GM12878 (cell line): ENCODE measurements at regions not wholly inside any gene's neighbourhood (a gene's known extent, or its start where the extent isn't known, plus 50 kb on each side); places are given as distances from the start of the nearest gene placed in this dataset.

Experiments used
- ATAC-seq: fragments of 200-7000 bp; cut with Tn5 transposase; 3 replicates; pipeline ENCODE4 v1.9.1; 2020; ENCODE audit warnings: mild to moderate bottlenecking, moderate library complexity
- BruUV-seq: library from RNA; stranded (reverse); fragments of 400-500 nt; replicated peaks from 2 replicates; lab custom pipeline; 2021; lab: Mats Ljungman, UMichigan
- CTCF ChIA-PET: fragments of 300-600 bp; sonication (Branson Sonifier 250); formaldehyde crosslinking; extraction: SDS; loops from one replicate; lab custom pipeline; 2021; ENCODE audit warnings: inconsistent platforms; lab: Yijun Ruan, JAX
- POLR2A ChIA-PET: fragments of 350-600 bp; formaldehyde crosslinking; extraction: SDS; loops from one replicate; lab custom pipeline; 2021; ENCODE audit warnings: inconsistent platforms; lab: Charles Lee
- RAD21 ChIA-PET: fragments of 300-600 bp; sonication (Branson Sonifier 250); formaldehyde crosslinking; loops from one replicate; lab custom pipeline; 2023; ENCODE audit warnings: antibody characterized with exemption; ENCODE audit not compliant: unreplicated experiment; lab: Charles Lee
- SMC1A ChIA-PET: fragments of 300-600 bp; sonication (Branson Sonifier 250); formaldehyde crosslinking; loops from one replicate; lab custom pipeline; 2023; ENCODE audit not compliant: unreplicated experiment, uncharacterized antibody; lab: Charles Lee
- DNase-seq: peaks from one replicate; pipeline ENCODE4 v3.0.0-alpha.2; 2011; ENCODE audit warnings: low read depth, low spot score
- FAIRE-seq: peaks from 3 replicates; lab custom pipeline; 2011; peaks lifted over from hg19 to GRCh38; lab: Jason Lieb, UNC
- H2AFZ ChIP-seq: 2 replicates; pipeline ENCODE4 v1.6.0; 2011; ENCODE audit warnings: low read depth, low read length, control low read depth; ENCODE audit not compliant: control insufficient read depth
- H3K27ac ChIP-seq: 2 replicates; pipeline ENCODE4 v1.5.1; 2011; ENCODE audit warnings: control low read depth; ENCODE audit not compliant: control insufficient read depth, insufficient read depth
- H3K27me3 ChIP-seq, 2 experiments: replicated peaks in 1 of 2; 2 replicates each; pipeline versions ENCODE4 v1.6.0 to v1.6.1; 2011; ENCODE audit warnings: low read length in 1 of 2; ENCODE audit not compliant: control insufficient read depth in 2 of 2, insufficient read depth in 2 of 2
- H3K36me3 ChIP-seq, 2 experiments: 2 replicates each; pipeline ENCODE4 v1.5.1; 2011; ENCODE audit warnings: low read length in 1 of 2; ENCODE audit not compliant: control insufficient read depth in 2 of 2, insufficient read depth in 2 of 2
- H3K4me1 ChIP-seq: 2 replicates; pipeline ENCODE4 v1.6.1; 2011; ENCODE audit warnings: mild to moderate bottlenecking, low read length, moderate library complexity, mixed read lengths; ENCODE audit not compliant: control insufficient read depth, insufficient read depth
- H3K4me2 ChIP-seq: 2 replicates; pipeline ENCODE4 v1.6.0; 2011; ENCODE audit warnings: control low read depth; ENCODE audit not compliant: control insufficient read depth, insufficient read depth
- H3K4me3 ChIP-seq: fragments of 200-600 bp; sonication (generic); 2 replicates; pipeline ENCODE4 v1.5.1; 2016
- H3K79me2 ChIP-seq: 2 replicates; pipeline ENCODE4 v1.6.0; 2011; ENCODE audit warnings: low read length; ENCODE audit not compliant: control insufficient read depth, insufficient read depth
- H3K9ac ChIP-seq: 2 replicates; pipeline ENCODE4 v1.8.0; 2011; ENCODE audit warnings: low read length, control low read depth, mixed read lengths; ENCODE audit not compliant: control insufficient read depth, insufficient read depth
- H3K9me3 ChIP-seq: replicated peaks from 3 replicates; pipeline ENCODE4 v1.5.1; 2011; ENCODE audit warnings: mild to moderate bottlenecking, low read length; ENCODE audit not compliant: control insufficient read depth, insufficient read depth
- H4K20me1 ChIP-seq: 2 replicates; pipeline ENCODE4 v1.6.0; 2011; ENCODE audit not compliant: control insufficient read depth, insufficient read depth
- BRCA1 ChIP-seq: IDR thresholded peaks from 2 replicates; pipeline ENCODE4 v1.6.1; 2011; ENCODE audit warnings: low read depth, low read length, improper control_type of control experiment
- HCFC1 ChIP-seq: fragments of 150-350 bp; IDR thresholded peaks from 2 replicates; pipeline ENCODE4 v1.6.1; 2014; ENCODE audit warnings: low read length
- HDAC6 ChIP-seq: fragments of 200-600 bp; sonication (generic); IDR thresholded peaks from one replicate; pipeline ENCODE4 v1.8.0; 2017; ENCODE audit warnings: antibody characterized with exemption; ENCODE audit not compliant: unreplicated experiment
- IRF4 ChIP-seq: IDR thresholded peaks from 2 replicates; pipeline ENCODE4 v1.6.1; 2011; ENCODE audit warnings: low read depth, low read length
- KAT2A ChIP-seq: conservative IDR thresholded peaks from 2 replicates; pipeline ENCODE4 v1.6.1; 2011; ENCODE audit warnings: low read depth, low read length; ENCODE audit not compliant: control insufficient read depth
- MEF2A ChIP-seq: IDR thresholded peaks from 2 replicates; pipeline ENCODE4 v1.6.1; 2011; ENCODE audit warnings: low read depth, mild to moderate bottlenecking, low read length, moderate library complexity; ENCODE audit not compliant: insufficient read depth
- PML ChIP-seq: IDR thresholded peaks from 2 replicates; pipeline ENCODE4 v1.6.1; 2012; ENCODE audit warnings: low read length, inconsistent platforms
- SMARCA5 ChIP-seq: fragments of 450-650 bp; IDR thresholded peaks from 2 replicates; pipeline ENCODE4 v1.6.1; 2017; ENCODE audit warnings: mild to moderate bottlenecking
- SREBF2 ChIP-seq: IDR thresholded peaks from 2 replicates; pipeline ENCODE4 v1.6.1; 2012; ENCODE audit warnings: mild to moderate bottlenecking, low read length
- STAT3 ChIP-seq: IDR thresholded peaks from 2 replicates; pipeline ENCODE4 v1.6.1; 2011; ENCODE audit warnings: low read depth, low read length, improper control_type of control experiment
- ZBED1 ChIP-seq: IDR thresholded peaks from 2 replicates; pipeline ENCODE4 v1.6.1; 2016; ENCODE audit warnings: borderline replicate concordance
- ZNF274 ChIP-seq: IDR thresholded peaks from one replicate; pipeline ENCODE4 v1.8.0; 2011; ENCODE audit not compliant: insufficient read length, insufficient read depth
- WGBS: methylation state at CpG from one replicate; pipeline ENCODE4 v1.1.6; 2016; ENCODE audit warnings: low lambda C conversion rate; ENCODE audit not compliant: insufficient replicate concordance, insufficient coverage; ENCODE audit errors: missing lambda C conversion rate; 5-methylcytosine and 5-hydroxymethylcytosine counted together
- in situ Hi-C: fragments of 300-500 bp; cut with MboI; formaldehyde crosslinking; loops from 9 replicates; pipeline ENCODE4 v1.14.3; 2018; ENCODE audit warnings: mixed read lengths
- intact Hi-C: fragments of 100-400 bp; cut with micrococcal nuclease; formaldehyde crosslinking; loops from one replicate; pipeline ENCODE4 v1.14.2; 2022; ENCODE audit not compliant: unreplicated experiment
- TF ChIP-seq, protein P1 (sequence below): fragments of 450-650 bp; conservative IDR thresholded peaks from 2 replicates; pipeline ENCODE4 v1.6.1; 2017; ENCODE audit warnings: mild to moderate bottlenecking, moderate library complexity
- TF ChIP-seq, protein P2 (sequence below): IDR thresholded peaks from 2 replicates; pipeline ENCODE4 v1.6.1; 2012; ENCODE audit warnings: low read depth, low read length, improper control_type of control experiment

DNA sequence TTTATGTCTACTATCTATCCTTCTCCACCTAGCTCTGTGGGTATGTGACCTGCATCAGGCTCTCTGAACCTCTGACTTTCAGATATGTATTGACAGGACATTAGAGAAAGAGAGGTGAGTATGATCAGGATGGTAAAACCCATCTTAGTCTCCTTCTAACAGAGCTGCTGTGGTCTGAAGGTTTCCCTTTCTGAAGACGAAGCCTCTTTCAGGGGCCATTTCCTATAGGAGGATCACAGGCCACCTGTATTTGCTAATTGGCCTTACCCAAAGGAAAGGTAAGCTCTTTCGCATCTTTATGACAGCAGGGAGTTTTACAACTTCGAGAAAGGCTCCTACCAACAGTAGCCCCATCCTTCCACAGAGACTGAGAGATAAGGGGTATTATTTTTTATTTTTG is 442.9 kb downstream of the KCNJ3 start:
- ChIA-PET SMC1A (interaction anchor here (0.6 to 1.3 kb wide), 8 partner anchors 15 to 628 kb away, joined by 3 to 4 read pairs (median 3); no protein-coding TSS in a partner anchor), POLR2A (no interaction called here)
- in situ Hi-C loops (no loop called here), intact Hi-C loops (no loop called here)
- H3K4me1 ChIP-seq: peaks cover 26% of the 10 kb centered on the region
- H3K9ac ChIP-seq: no peak overlapping the region
- no peaks in the 10 kb centered on the region for H3K36me3 ChIP-seq
- WGBS: 30% methylated on average over 3 of the region's 3 CpGs
- FAIRE-seq: no peak
- 0 out of 2 replicates have a peak overlapping the region, but pooled peaks have one; percentile 15 for H3K4me2 ChIP-seq
- no peaks in the 10 kb centered on the region for H4K20me1 ChIP-seq
- H3K9me3 ChIP-seq: no peaks in the 10 kb centered on the region; the same call in 2 of the 3 replicates
- H3K4me3 ChIP-seq: no peak overlapping the region
- no peaks in the 10 kb centered on the region for H3K27me3 ChIP-seq
- no peak for ATAC-seq
- peak overlapping the region; percentile 13; the same call in 1 of the 2 replicates for H2AFZ ChIP-seq
- no TSS peak for BruUV-seq
- H3K27ac ChIP-seq: no peak overlapping the region
- no peak for DNase-seq
- no peak for TF ChIP-seq SMARCA5
- TF ChIP-seq, protein P1, sequence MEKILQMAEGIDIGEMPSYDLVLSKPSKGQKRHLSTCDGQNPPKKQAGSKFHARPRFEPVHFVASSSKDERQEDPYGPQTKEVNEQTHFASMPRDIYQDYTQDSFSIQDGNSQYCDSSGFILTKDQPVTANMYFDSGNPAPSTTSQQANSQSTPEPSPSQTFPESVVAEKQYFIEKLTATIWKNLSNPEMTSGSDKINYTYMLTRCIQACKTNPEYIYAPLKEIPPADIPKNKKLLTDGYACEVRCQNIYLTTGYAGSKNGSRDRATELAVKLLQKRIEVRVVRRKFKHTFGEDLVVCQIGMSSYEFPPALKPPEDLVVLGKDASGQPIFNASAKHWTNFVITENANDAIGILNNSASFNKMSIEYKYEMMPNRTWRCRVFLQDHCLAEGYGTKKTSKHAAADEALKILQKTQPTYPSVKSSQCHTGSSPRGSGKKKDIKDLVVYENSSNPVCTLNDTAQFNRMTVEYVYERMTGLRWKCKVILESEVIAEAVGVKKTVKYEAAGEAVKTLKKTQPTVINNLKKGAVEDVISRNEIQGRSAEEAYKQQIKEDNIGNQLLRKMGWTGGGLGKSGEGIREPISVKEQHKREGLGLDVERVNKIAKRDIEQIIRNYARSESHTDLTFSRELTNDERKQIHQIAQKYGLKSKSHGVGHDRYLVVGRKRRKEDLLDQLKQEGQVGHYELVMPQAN: no peak
- TF ChIP-seq ZBED1: no peak
- TF ChIP-seq IRF4: no peak
- TF ChIP-seq, all 136 proteins: peak for 0
- RAD21 ChIA-PET: interaction anchor here (0.8 kb wide), 1 partner anchor 83 kb away, joined by 3 read pairs; no protein-coding TSS in a partner anchor
- H3K79me2 ChIP-seq: no peaks in the 10 kb centered on the region
- CTCF ChIA-PET: interaction anchor here (0.6 kb wide), 1 partner anchor 132 kb away, joined by 4 read pairs; no protein-coding TSS in a partner anchor

DNA sequence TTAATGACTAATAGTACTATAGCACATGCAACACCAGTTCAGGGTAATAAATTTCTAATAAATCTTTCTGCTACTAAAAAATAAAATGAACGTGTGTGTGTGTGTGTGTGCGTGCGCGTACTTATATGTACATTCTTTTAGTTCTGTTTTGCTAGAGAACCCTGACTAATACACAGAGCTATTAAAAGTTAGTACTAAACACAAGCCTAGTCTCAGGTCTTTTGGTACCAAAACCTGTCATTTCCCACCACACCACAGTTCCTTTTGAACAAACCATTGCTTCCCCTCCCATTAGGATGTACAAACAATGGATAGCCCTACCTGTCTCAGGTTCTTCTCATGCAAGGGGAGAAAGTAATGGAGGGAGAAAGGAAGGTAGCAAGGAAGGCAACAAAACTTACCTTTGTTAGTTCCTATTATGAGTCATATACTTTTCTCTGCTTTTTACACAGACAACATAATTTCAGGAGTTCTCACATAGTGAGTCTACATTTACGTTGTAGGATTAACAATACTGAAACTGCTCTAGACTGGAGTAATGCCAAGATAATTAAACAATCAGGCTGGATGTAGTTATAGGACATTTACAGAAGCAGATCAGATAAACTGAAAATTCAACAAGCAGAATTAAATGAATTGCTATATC is 427.2 kb downstream of the KCNJ3 start:
- Histone ChIP-seq H3K27me3 (no peaks in the 10 kb centered on the region), H3K79me2 (no peaks in the 10 kb centered on the region), H3K36me3 (no peaks in the 10 kb centered on the region), H3K9ac (no peak overlapping the region), H3K9me3 (no peaks in the 10 kb centered on the region), H3K27ac (no peak overlapping the region), H3K4me1 (no peaks in the 10 kb centered on the region), H3K4me3 (no peak overlapping the region), H4K20me1 (no peaks in the 10 kb centered on the region), H2AFZ (no peak overlapping the region), H3K4me2 (no peak overlapping the region)
- DNase-seq (no peak), FAIRE-seq (no peak), ATAC-seq (peak; percentile 51)
- ChIA-PET SMC1A (interaction anchor here (0.6 to 1.4 kb wide), 2 partner anchors 99 to 1356 kb away, joined by 3 read pairs; no protein-coding TSS in a partner anchor), RAD21 (no interaction called here), POLR2A (no interaction called here), CTCF (interaction anchor here (1.3 kb wide), 1 partner anchor 44 kb away, joined by 3 read pairs; no protein-coding TSS in a partner anchor)
- in situ Hi-C loops (no loop called here), intact Hi-C loops (no loop called here)
- TF ChIP-seq PML (no peak), SREBF2 (no peak), ZNF274 (no peak), IRF4 (no peak), BRCA1 (no peak), MEF2A (no peak), STAT3 (no peak), HDAC6 (no peak), KAT2A (no peak), HCFC1 (no peak)
- TF ChIP-seq, protein P2, sequence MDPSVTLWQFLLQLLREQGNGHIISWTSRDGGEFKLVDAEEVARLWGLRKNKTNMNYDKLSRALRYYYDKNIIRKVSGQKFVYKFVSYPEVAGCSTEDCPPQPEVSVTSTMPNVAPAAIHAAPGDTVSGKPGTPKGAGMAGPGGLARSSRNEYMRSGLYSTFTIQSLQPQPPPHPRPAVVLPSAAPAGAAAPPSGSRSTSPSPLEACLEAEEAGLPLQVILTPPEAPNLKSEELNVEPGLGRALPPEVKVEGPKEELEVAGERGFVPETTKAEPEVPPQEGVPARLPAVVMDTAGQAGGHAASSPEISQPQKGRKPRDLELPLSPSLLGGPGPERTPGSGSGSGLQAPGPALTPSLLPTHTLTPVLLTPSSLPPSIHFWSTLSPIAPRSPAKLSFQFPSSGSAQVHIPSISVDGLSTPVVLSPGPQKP: no peak
- BruUV-seq: no TSS peak
- WGBS: 76% methylated on average over 5 of the region's 5 CpGs
